ENCODE measurements at regions not wholly inside any gene's neighbourhood (a gene's known extent, or its start where the extent isn't known, plus 50 kb on each side); places are given as distances from the start of the nearest gene placed in this dataset.

- no peak for DNase-seq (ENCODE audit: low spot score)
These were observed 636.6 kb downstream of the FAT4 start for GRCh38 chr4:125951261-125951887.

- no peak for DNase-seq (ENCODE audit: low spot score)
These were observed 637.9 kb downstream of the FAT4 start for GRCh38 chr4:125952631-125953030.

- DNase-seq (ENCODE audit: low spot score): no peak
These were observed 641.5 kb downstream of the FAT4 start for GRCh38 chr4:125956276-125956675.

- no peak for DNase-seq (ENCODE audit: low spot score)
These were observed 643.8 kb downstream of the FAT4 start for GRCh38 chr4:125958519-125958918.

GRCh38 chr4:125961626-125962025 is 646.9 kb downstream of the FAT4 start:
- DNase-seq (ENCODE audit: low spot score): no peak

- no peak for DNase-seq (ENCODE audit: low spot score)
These were observed 661.2 kb downstream of the FAT4 start for GRCh38 chr4:125975861-125976397.

GRCh38 chr4:125979950-125980349 is 665.2 kb downstream of the FAT4 start:
- no peak for DNase-seq (ENCODE audit: low spot score)

GRCh38 chr4:125983168-125983567 is 668.4 kb downstream of the FAT4 start:
- no peak for DNase-seq (ENCODE audit: low spot score)

- DNase-seq (ENCODE audit: low spot score): no peak
These were observed 671.1 kb downstream of the FAT4 start for GRCh38 chr4:125985856-125986255.

GRCh38 chr4:125986307-125986706 is 671.6 kb downstream of the FAT4 start:
- DNase-seq (ENCODE audit: low spot score): no peak

GRCh38 chr4:125988464-125988863 is 673.7 kb downstream of the FAT4 start:
- DNase-seq (ENCODE audit: low spot score): no peak

GRCh38 chr4:125991398-125991797 is 676.6 kb downstream of the FAT4 start:
- no peak for DNase-seq (ENCODE audit: low spot score)

- DNase-seq (ENCODE audit: low spot score): no peak
These were observed 678.1 kb downstream of the FAT4 start for GRCh38 chr4:125992891-125993290.

GRCh38 chr4:125994024-125994423 is 679.3 kb downstream of the FAT4 start:
- DNase-seq (ENCODE audit: low spot score): no peak

- DNase-seq (ENCODE audit: low spot score): no peak
These were observed 679.7 kb downstream of the FAT4 start for GRCh38 chr4:125994430-125994829.

GRCh38 chr4:126004941-126005340 is 690.2 kb downstream of the FAT4 start:
- DNase-seq (ENCODE audit: low spot score): no peak

- DNase-seq (ENCODE audit: low spot score): no peak
These were observed 692.4 kb downstream of the FAT4 start for GRCh38 chr4:126007142-126007541.

- DNase-seq (ENCODE audit: low spot score): no peak
These were observed 698.0 kb downstream of the FAT4 start for GRCh38 chr4:126012691-126013290.

- no peak for DNase-seq (ENCODE audit: low spot score)
These were observed 703.5 kb downstream of the FAT4 start for GRCh38 chr4:126018274-126018673.

- no peak for DNase-seq (ENCODE audit: low spot score)
These were observed 709.1 kb downstream of the FAT4 start for GRCh38 chr4:126023896-126024295.

- no peak for DNase-seq (ENCODE audit: low spot score)
These were observed 712.8 kb downstream of the FAT4 start for GRCh38 chr4:126027601-126028000.

- no peak for DNase-seq (ENCODE audit: low spot score)
These were observed 714.1 kb downstream of the FAT4 start for GRCh38 chr4:126028876-126029275.

GRCh38 chr4:126037231-126037630 is 722.5 kb downstream of the FAT4 start:
- no peak for DNase-seq (ENCODE audit: low spot score)
